ENCODE measurements at regions not wholly inside any gene's neighbourhood (a gene's known extent, or its start where the extent isn't known, plus 50 kb on each side); places are given as distances from the start of the nearest gene placed in this dataset.

- TF ChIP-seq, protein P1, sequence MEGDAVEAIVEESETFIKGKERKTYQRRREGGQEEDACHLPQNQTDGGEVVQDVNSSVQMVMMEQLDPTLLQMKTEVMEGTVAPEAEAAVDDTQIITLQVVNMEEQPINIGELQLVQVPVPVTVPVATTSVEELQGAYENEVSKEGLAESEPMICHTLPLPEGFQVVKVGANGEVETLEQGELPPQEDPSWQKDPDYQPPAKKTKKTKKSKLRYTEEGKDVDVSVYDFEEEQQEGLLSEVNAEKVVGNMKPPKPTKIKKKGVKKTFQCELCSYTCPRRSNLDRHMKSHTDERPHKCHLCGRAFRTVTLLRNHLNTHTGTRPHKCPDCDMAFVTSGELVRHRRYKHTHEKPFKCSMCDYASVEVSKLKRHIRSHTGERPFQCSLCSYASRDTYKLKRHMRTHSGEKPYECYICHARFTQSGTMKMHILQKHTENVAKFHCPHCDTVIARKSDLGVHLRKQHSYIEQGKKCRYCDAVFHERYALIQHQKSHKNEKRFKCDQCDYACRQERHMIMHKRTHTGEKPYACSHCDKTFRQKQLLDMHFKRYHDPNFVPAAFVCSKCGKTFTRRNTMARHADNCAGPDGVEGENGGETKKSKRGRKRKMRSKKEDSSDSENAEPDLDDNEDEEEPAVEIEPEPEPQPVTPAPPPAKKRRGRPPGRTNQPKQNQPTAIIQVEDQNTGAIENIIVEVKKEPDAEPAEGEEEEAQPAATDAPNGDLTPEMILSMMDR (conservative IDR thresholded peaks at IDR 0.05; ENCODE audit: low read depth, low read length): no peak
- no peak for TF ChIP-seq MAFK (IDR thresholded peaks at IDR 0.05; ENCODE audit: low read depth, low read length)
- no peak for TF ChIP-seq CEBPB (IDR thresholded peaks at IDR 0.05; ENCODE audit: low read depth, low read length)
- TF ChIP-seq RAD21 (IDR thresholded peaks at IDR 0.05; ENCODE audit: low read length): no peak
These were observed 157.2 kb upstream of the MYRIP start for GRCh38 chr3:39651993-39652739.

Data from IMR-90 (cell line).